Tibial nerve (tissue), 4 donors: ENCODE measurements at regions not wholly inside any gene's neighbourhood (a gene's known extent, or its start where the extent isn't known, plus 50 kb on each side); places are given as distances from the start of the nearest gene placed in this dataset.

Experiments
- DNase-seq, 2 donors: peaks; one replicate each; pipeline ENCODE4 v3.0.0-alpha.2; 2019; ENCODE audit warnings: low spot score in 2 of 2
- H3K27ac ChIP-seq, 4 donors: fragments of 200-600 bp; sonication (generic) in 3 of 4; one replicate each; pipeline ENCODE4 v1.5.1; 2017 to 2019; ENCODE audit warnings: mild to moderate bottlenecking in 1 of 4
- H3K27me3 ChIP-seq, 2 donors: fragments of 200-600 bp; sonication (generic) in 1 of 2; one replicate each; pipeline versions ENCODE4 v1.5.1 to v1.6.0; 2017 to 2019
- H3K36me3 ChIP-seq, 3 donors: fragments of 200-600 bp; sonication (generic); one replicate each; pipeline ENCODE4 v1.5.1; 2018 to 2019
- H3K4me1 ChIP-seq, 4 donors: fragments of 200-600 bp; sonication (generic) in 3 of 4; one replicate each; pipeline ENCODE4 v1.5.1; 2017 to 2019
- H3K4me3 ChIP-seq, 4 donors: fragments of 200-600 bp; sonication (generic) in 3 of 4; one replicate each; pipeline ENCODE4 v1.5.1; 2017 to 2019; ENCODE audit warnings: mild to moderate bottlenecking in 1 of 4, moderate library complexity in 1 of 4
- H3K9me3 ChIP-seq, 4 donors: fragments of 200-600 bp; sonication (generic) in 3 of 4; one replicate each; pipeline ENCODE4 v1.5.1; 2017 to 2019
- CTCF ChIP-seq, 5 experiments: fragments of 200-600 bp in 3 of 5; fragments of 450-650 bp in 2 of 5; sonication (generic) in 3 of 5; IDR thresholded peaks; one replicate each; pipeline ENCODE4 v1.5.1; 2016 to 2019; ENCODE audit warnings: antibody characterized with exemption in 5 of 5, mild to moderate bottlenecking in 3 of 5, moderate library complexity in 2 of 5
- EP300 ChIP-seq, 2 donors: sonication (generic); formaldehyde crosslinking; IDR thresholded peaks; one replicate each; pipeline ENCODE4 v1.6.1; 2017; ENCODE audit warnings: antibody characterized with exemption in 2 of 2, mild to moderate bottlenecking in 1 of 2
- POLR2A ChIP-seq, 2 donors: fragments of 450-650 bp; IDR thresholded peaks; one replicate each; pipeline ENCODE4 v1.6.1; 2017; ENCODE audit warnings: antibody characterized with exemption in 2 of 2, mild to moderate bottlenecking in 2 of 2, moderate library complexity in 2 of 2
- WGBS, 2 donors: methylation state at CpG; one replicate each; pipeline ENCODE4 v1.1.5; 2018; 5-methylcytosine and 5-hydroxymethylcytosine counted together

GRCh38 chr10:4677296-4678021, 148.5 kb upstream of the AKR1E2 start:
- 66 to 69% methylated on average over 5 of the region's 5 CpGs for WGBS, 2 donors
- TF ChIP-seq EP300 (IDR thresholded peaks at IDR 0.05), result peak in 1 of 2 donors; percentile 21
- TF ChIP-seq POLR2A (IDR thresholded peaks at IDR 0.05), result no peak

GRCh38 chr10:4676566-4676965, 149.4 kb upstream of the AKR1E2 start:
- H3K4me3 ChIP-seq, result no peak overlapping the region
- TF ChIP-seq POLR2A (IDR thresholded peaks at IDR 0.05), result no peak
- TF ChIP-seq CTCF (IDR thresholded peaks at IDR 0.05), result no peak
- TF ChIP-seq EP300 (IDR thresholded peaks at IDR 0.05), result no peak
- no peaks in the 10 kb centered on the region for H3K27me3 ChIP-seq
- H3K4me1 ChIP-seq, result no peaks in the 10 kb centered on the region
- no peaks in the 10 kb centered on the region for H3K36me3 ChIP-seq
- no peak for DNase-seq
- no peaks in the 10 kb centered on the region for H3K9me3 ChIP-seq
- 92 to 95% methylated on average over 3 of the region's 3 CpGs for WGBS, 2 donors
- no peak overlapping the region for H3K27ac ChIP-seq

More at GRCh38 chr10:4677296-4678021, 148.5 kb upstream of the AKR1E2 start:
- Histone ChIP-seq H3K27ac (no peak overlapping the region), H3K36me3 (no peaks in the 10 kb centered on the region), H3K27me3 (no peaks in the 10 kb centered on the region), H3K4me1 (no peaks in the 10 kb centered on the region), H3K4me3 (no peak overlapping the region), H3K9me3 (no peaks in the 10 kb centered on the region)
- DNase-seq, result no peak

GRCh38 chr10:4675808-4676207, 150.2 kb upstream of the AKR1E2 start:
- H3K4me1 ChIP-seq, result no peaks in the 10 kb centered on the region
- TF ChIP-seq POLR2A (IDR thresholded peaks at IDR 0.05) (no peak), EP300 (IDR thresholded peaks at IDR 0.05) (no peak), CTCF (IDR thresholded peaks at IDR 0.05) (no peak)
- no peaks in the 10 kb centered on the region for H3K9me3 ChIP-seq
- H3K4me3 ChIP-seq, result no peak overlapping the region
- H3K27me3 ChIP-seq, result no peaks in the 10 kb centered on the region
- DNase-seq, result no peak
- no peak overlapping the region for H3K27ac ChIP-seq
- H3K36me3 ChIP-seq, result no peaks in the 10 kb centered on the region

- 91 to 93% methylated on average over 7 of the region's 7 CpGs for WGBS, 2 donors
- no peaks in the 10 kb centered on the region for H3K27me3 ChIP-seq
- no peaks in the 10 kb centered on the region for H3K36me3 ChIP-seq
- no peak for DNase-seq
- no peaks in the 10 kb centered on the region for H3K4me1 ChIP-seq
- TF ChIP-seq CTCF (IDR thresholded peaks at IDR 0.05) (no peak), POLR2A (IDR thresholded peaks at IDR 0.05) (no peak), EP300 (IDR thresholded peaks at IDR 0.05) (no peak)
- H3K9me3 ChIP-seq, result peaks cover 0 to 6% (median 1%) of the 10 kb centered on the region in 4 donors
- no peak overlapping the region for H3K27ac ChIP-seq
- H3K4me3 ChIP-seq, result no peak overlapping the region
Measured at GRCh38 chr10:4673279-4674040, 152.5 kb upstream of the AKR1E2 start.

GRCh38 chr10:4672201-4672600, 153.8 kb upstream of the AKR1E2 start:
- DNase-seq, result no peak
- no peaks in the 10 kb centered on the region for H3K4me1 ChIP-seq
- no peak overlapping the region for H3K4me3 ChIP-seq
- no peak overlapping the region for H3K27ac ChIP-seq
- 35 to 43% methylated on average over 1 of the region's 1 CpG for WGBS, 2 donors
- TF ChIP-seq CTCF (IDR thresholded peaks at IDR 0.05), result no peak
- TF ChIP-seq POLR2A (IDR thresholded peaks at IDR 0.05), result no peak
- no peak for TF ChIP-seq EP300 (IDR thresholded peaks at IDR 0.05)
- H3K27me3 ChIP-seq, result no peaks in the 10 kb centered on the region
- H3K36me3 ChIP-seq, result no peaks in the 10 kb centered on the region
- H3K9me3 ChIP-seq, result peaks cover 0 to 6% (median 1%) of the 10 kb centered on the region in 4 donors
